Neural progenitor cell (in vitro differentiated cells): ENCODE measurements at regions not wholly inside any gene's neighbourhood (a gene's known extent, or its start where the extent isn't known, plus 50 kb on each side); places are given as distances from the start of the nearest gene placed in this dataset.

Experiments used
- DNase-seq: peaks from one replicate; pipeline ENCODE4 v3.0.0-alpha.2; 2016; ENCODE audit warnings: low spot score
- H2AFZ ChIP-seq: fragments of 200-600 bp; sonication (generic); replicated peaks from 2 replicates; pipeline ENCODE4 v1.6.1; 2016; ENCODE audit warnings: antibody characterized with exemption
- H3F3A ChIP-seq: fragments of 200-600 bp; sonication (generic); 2 replicates; pipeline ENCODE4 v1.6.1; 2016; ENCODE audit warnings: antibody characterized with exemption, low read depth
- H3K27ac ChIP-seq: fragments of 200-600 bp; sonication (generic); 2 replicates; pipeline ENCODE4 v1.5.1; 2016; ENCODE audit warnings: mild to moderate bottlenecking
- H3K27me3 ChIP-seq: fragments of 200-600 bp; sonication (generic); 2 replicates; pipeline ENCODE4 v1.6.1; 2016; ENCODE audit warnings: mild to moderate bottlenecking, moderate library complexity
- H3K36me3 ChIP-seq: fragments of 200-600 bp; sonication (generic); 2 replicates; pipeline ENCODE4 v1.5.1; 2016
- H3K4me1 ChIP-seq: fragments of 200-600 bp; sonication (generic); 2 replicates; pipeline ENCODE4 v1.6.1; 2016; ENCODE audit warnings: mixed run types
- H3K4me2 ChIP-seq: fragments of 200-600 bp; sonication (generic); 2 replicates; pipeline ENCODE4 v1.6.1; 2016
- H3K4me3 ChIP-seq: fragments of 200-600 bp; sonication (generic); 2 replicates; pipeline ENCODE4 v1.5.1; 2016
- H3K79me2 ChIP-seq: fragments of 200-600 bp; sonication (generic); 2 replicates; pipeline ENCODE4 v1.6.1; 2016; ENCODE audit warnings: low read depth
- H3K9ac ChIP-seq: fragments of 200-600 bp; sonication (generic); 2 replicates; pipeline ENCODE4 v1.6.1; 2016
- H3K9me3 ChIP-seq: fragments of 200-600 bp; sonication (generic); 2 replicates; pipeline ENCODE4 v1.5.1; 2016; ENCODE audit warnings: low read depth
- H4K20me1 ChIP-seq: fragments of 200-600 bp; sonication (generic); 2 replicates; pipeline ENCODE4 v1.6.1; 2016; ENCODE audit warnings: low read depth
- H3K27ac Mint-ChIP-seq: 3 replicates; pipeline ENCODE4 v1.8.0; 2021; ENCODE audit warnings: mixed read lengths
- H3K27me3 Mint-ChIP-seq: 2 replicates; pipeline ENCODE4 v1.8.0; 2022; ENCODE audit warnings: low read depth, mild to moderate bottlenecking, inconsistent platforms, moderate library complexity, mixed read lengths; ENCODE audit not compliant: insufficient read depth
- H3K36me3 Mint-ChIP-seq: 3 replicates; pipeline ENCODE4 v1.8.0; 2021; ENCODE audit warnings: mixed read lengths
- H3K4me1 Mint-ChIP-seq: 3 replicates; pipeline ENCODE4 v1.8.0; 2021; ENCODE audit warnings: mixed read lengths
- H3K4me3 Mint-ChIP-seq: 3 replicates; pipeline ENCODE4 v1.8.0; 2021; ENCODE audit warnings: mild to moderate bottlenecking, moderate library complexity, mixed read lengths
- H3K9me3 Mint-ChIP-seq: 3 replicates; pipeline ENCODE4 v1.8.0; 2020; ENCODE audit warnings: mixed read lengths
- EZH2 ChIP-seq: fragments of 200-600 bp; sonication (generic); IDR thresholded peaks from 2 replicates; pipeline ENCODE4 v1.6.1; 2017; ENCODE audit warnings: antibody characterized with exemption, mild to moderate bottlenecking, moderate library complexity
- EZH2phosphoT487 ChIP-seq: fragments of 200-600 bp; sonication (generic); IDR thresholded peaks from 2 replicates; pipeline ENCODE4 v1.6.1; 2017; ENCODE audit warnings: antibody characterized with exemption
- TF ChIP-seq, protein P1 (sequence below): fragments of 200-600 bp; sonication (generic); IDR thresholded peaks from 2 replicates; pipeline ENCODE4 v1.5.1; 2017; ENCODE audit warnings: antibody characterized with exemption, mild to moderate bottlenecking

DNA sequence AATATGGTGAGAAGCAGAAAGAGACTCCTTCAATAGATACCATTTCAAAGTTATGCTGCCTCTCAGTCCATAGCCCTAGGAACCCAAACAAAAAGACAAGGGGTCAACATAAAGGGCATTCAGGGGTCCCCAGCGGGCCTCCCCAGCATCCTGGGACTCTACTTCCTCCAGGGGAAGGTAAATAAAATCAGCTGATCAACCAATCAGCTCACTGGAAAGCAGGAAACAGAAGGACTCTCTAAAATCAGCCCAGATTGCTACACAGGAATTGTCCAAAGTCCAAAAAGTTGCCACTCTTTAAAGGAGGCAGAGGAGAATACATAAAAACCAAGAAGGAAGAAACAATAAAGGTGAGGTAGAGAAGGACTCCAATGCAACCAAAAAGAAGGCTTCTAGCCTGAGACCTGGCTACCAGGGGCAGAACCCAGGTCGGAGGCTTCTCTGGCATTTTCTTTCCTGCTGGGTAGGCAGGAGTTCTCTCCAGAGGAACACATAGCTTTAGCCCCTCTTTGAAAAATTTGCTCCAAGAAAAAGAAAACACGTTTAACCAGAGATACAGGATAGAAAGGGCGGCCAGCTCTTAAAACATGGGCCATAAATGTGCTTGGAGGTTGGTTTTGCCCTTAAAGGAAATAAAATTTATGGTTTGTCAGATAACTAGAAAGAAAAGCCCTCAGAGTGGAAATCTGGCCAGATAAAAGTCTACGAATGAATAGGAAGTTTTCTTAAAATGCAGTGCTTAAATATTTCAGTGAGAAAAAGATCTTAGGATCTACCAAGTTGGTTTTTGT, 404.6 kb downstream of the SOX9 start:
- no peaks in the 10 kb centered on the region for H3K9me3 Mint-ChIP-seq
- Histone ChIP-seq H4K20me1 (no peaks in the 10 kb centered on the region), H3K27ac (no peak overlapping the region), H3K9ac (no peak overlapping the region), H3K9me3 (no peaks in the 10 kb centered on the region), H3K4me3 (no peak overlapping the region), H3K4me1 (peaks cover 15% of the 10 kb centered on the region), H3K4me2 (no peak overlapping the region), H3F3A (peaks cover 3% of the 10 kb centered on the region), H3K27me3 (no peaks in the 10 kb centered on the region), H3K79me2 (no peaks in the 10 kb centered on the region), H2AFZ (no peak overlapping the region), H3K36me3 (no peaks in the 10 kb centered on the region)
- peaks cover 31% of the 10 kb centered on the region for H3K4me1 Mint-ChIP-seq
- H3K4me3 Mint-ChIP-seq, result no peak overlapping the region
- H3K27ac Mint-ChIP-seq, result no peak overlapping the region
- H3K27me3 Mint-ChIP-seq, result peaks cover 3% of the 10 kb centered on the region
- no peak for DNase-seq
- TF ChIP-seq, protein P1, sequence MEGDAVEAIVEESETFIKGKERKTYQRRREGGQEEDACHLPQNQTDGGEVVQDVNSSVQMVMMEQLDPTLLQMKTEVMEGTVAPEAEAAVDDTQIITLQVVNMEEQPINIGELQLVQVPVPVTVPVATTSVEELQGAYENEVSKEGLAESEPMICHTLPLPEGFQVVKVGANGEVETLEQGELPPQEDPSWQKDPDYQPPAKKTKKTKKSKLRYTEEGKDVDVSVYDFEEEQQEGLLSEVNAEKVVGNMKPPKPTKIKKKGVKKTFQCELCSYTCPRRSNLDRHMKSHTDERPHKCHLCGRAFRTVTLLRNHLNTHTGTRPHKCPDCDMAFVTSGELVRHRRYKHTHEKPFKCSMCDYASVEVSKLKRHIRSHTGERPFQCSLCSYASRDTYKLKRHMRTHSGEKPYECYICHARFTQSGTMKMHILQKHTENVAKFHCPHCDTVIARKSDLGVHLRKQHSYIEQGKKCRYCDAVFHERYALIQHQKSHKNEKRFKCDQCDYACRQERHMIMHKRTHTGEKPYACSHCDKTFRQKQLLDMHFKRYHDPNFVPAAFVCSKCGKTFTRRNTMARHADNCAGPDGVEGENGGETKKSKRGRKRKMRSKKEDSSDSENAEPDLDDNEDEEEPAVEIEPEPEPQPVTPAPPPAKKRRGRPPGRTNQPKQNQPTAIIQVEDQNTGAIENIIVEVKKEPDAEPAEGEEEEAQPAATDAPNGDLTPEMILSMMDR, result no peak
- TF ChIP-seq EZH2phosphoT487, result no peak
- no peak for TF ChIP-seq EZH2
- H3K36me3 Mint-ChIP-seq, result no peaks in the 10 kb centered on the region

DNA sequence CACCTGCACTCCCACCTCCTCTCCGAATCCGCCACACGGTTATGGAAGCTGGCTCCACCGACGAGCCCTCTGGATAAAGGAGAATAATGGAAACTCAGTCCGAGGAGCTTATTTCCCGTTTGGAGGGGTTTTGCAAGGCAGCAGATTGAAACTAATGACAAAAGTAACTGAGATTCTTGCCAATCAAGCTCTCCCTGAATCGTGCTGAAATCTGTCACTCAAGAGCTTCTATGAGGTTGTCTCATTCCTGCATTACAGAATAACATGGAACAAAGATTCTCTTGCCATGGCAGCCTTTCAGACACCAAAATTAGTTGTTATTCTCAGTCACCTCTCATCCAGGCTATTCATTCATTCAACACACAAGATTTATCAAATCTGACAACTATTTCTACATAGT, 405.9 kb downstream of the SOX9 start:
- H3K4me3 ChIP-seq, result no peak overlapping the region
- no peak for DNase-seq
- H3K9me3 Mint-ChIP-seq, result no peaks in the 10 kb centered on the region
- no peak overlapping the region for H2AFZ ChIP-seq
- H3K4me3 Mint-ChIP-seq, result no peak overlapping the region
- H3F3A ChIP-seq, result peaks cover 3% of the 10 kb centered on the region
- H3K27me3 ChIP-seq, result no peaks in the 10 kb centered on the region
- H3K4me2 ChIP-seq, result no peak overlapping the region
- TF ChIP-seq, protein P1, result no peak
- TF ChIP-seq EZH2, result no peak
- TF ChIP-seq EZH2phosphoT487, result no peak
- no peak overlapping the region for H3K27ac ChIP-seq
- no peaks in the 10 kb centered on the region for H3K79me2 ChIP-seq
- H3K9ac ChIP-seq, result no peak overlapping the region
- H3K4me1 Mint-ChIP-seq, result peaks cover 36% of the 10 kb centered on the region
- H3K36me3 Mint-ChIP-seq, result no peaks in the 10 kb centered on the region
- H3K36me3 ChIP-seq, result no peaks in the 10 kb centered on the region
- H3K9me3 ChIP-seq, result no peaks in the 10 kb centered on the region
- H3K27ac Mint-ChIP-seq, result no peak overlapping the region
- H4K20me1 ChIP-seq, result no peaks in the 10 kb centered on the region
- H3K27me3 Mint-ChIP-seq, result peaks cover 5% of the 10 kb centered on the region
- H3K4me1 ChIP-seq, result peaks cover 17% of the 10 kb centered on the region

DNA sequence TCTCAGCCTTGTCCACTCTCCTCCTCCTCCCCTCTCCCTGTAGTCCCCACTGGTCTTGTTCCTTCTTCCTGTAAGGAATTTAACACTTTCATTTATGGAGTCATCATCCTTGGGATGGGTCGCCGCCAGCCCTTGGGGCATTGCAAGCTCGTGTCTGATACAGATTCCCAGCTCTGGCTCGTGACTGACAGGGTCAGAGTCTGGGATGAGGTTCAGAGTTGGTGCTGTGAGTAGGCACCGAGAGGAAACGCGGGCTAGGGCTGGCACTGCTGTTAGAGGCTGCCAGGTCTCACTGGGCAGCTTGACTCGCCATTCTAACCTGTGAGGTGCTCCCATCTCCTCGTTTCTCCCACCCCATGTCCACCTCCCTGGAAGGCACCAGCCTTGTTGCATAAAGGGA, 407.0 kb downstream of the SOX9 start:
- H3K4me1 Mint-ChIP-seq, result peaks cover 36% of the 10 kb centered on the region

More for the DNA sequence above, 407.0 kb downstream of the SOX9 start:
- Histone ChIP-seq H3K27ac (no peak overlapping the region), H3K36me3 (no peaks in the 10 kb centered on the region), H4K20me1 (no peaks in the 10 kb centered on the region), H3K9ac (no peak overlapping the region), H3K79me2 (no peaks in the 10 kb centered on the region), H3K4me3 (no peak overlapping the region), H3K4me1 (peaks cover 17% of the 10 kb centered on the region), H3F3A (peaks cover 3% of the 10 kb centered on the region), H3K4me2 (no peak overlapping the region), H2AFZ (no peak overlapping the region), H3K9me3 (no peaks in the 10 kb centered on the region), H3K27me3 (no peaks in the 10 kb centered on the region)
- TF ChIP-seq EZH2 (no peak), EZH2phosphoT487 (no peak)
- TF ChIP-seq, protein P1, result no peak
- H3K27ac Mint-ChIP-seq, result no peak overlapping the region
- no peaks in the 10 kb centered on the region for H3K9me3 Mint-ChIP-seq
- no peak for DNase-seq
- H3K4me3 Mint-ChIP-seq, result no peak overlapping the region
- peaks cover 5% of the 10 kb centered on the region for H3K27me3 Mint-ChIP-seq
- no peaks in the 10 kb centered on the region for H3K36me3 Mint-ChIP-seq
